H9 (cell line): ENCODE measurements at regions not wholly inside any gene's neighbourhood (a gene's known extent, or its start where the extent isn't known, plus 50 kb on each side); places are given as distances from the start of the nearest gene placed in this dataset.

Experiments
- DNase-seq: peaks from one replicate; pipeline ENCODE4 v3.0.0-alpha.2; 2017
- H2AFZ ChIP-seq: one replicate; pipeline ENCODE4 v1.6.1; 2013; ENCODE audit warnings: mild to moderate bottlenecking, low read length, control low read depth, moderate library complexity
- H2AK5ac ChIP-seq: 2 replicates; pipeline ENCODE4 v1.6.1; 2013; ENCODE audit warnings: low read length, control low read depth, mixed read lengths; ENCODE audit not compliant: insufficient read length
- H2BK120ac ChIP-seq: one replicate; pipeline ENCODE4 v1.6.1; 2013; ENCODE audit warnings: low read depth, mild to moderate bottlenecking, low read length, control low read depth, inconsistent platforms; ENCODE audit not compliant: poor library complexity, severe bottlenecking
- H2BK12ac ChIP-seq: 2 replicates; pipeline ENCODE4 v1.6.1; 2013; ENCODE audit warnings: low read length, control low read depth, mixed read lengths, low read depth; ENCODE audit not compliant: insufficient read length
- H2BK15ac ChIP-seq: 2 replicates; pipeline ENCODE4 v1.6.1; 2013; ENCODE audit warnings: low read depth, low read length, control low read depth
- H2BK20ac ChIP-seq: one replicate; pipeline ENCODE4 v1.6.1; 2013; ENCODE audit warnings: low read depth, mild to moderate bottlenecking, low read length, control low read depth, inconsistent platforms; ENCODE audit not compliant: poor library complexity, severe bottlenecking
- H2BK5ac ChIP-seq: 2 replicates; pipeline ENCODE4 v1.6.1; 2013; ENCODE audit warnings: low read length, control low read depth, mixed read lengths; ENCODE audit not compliant: insufficient read length
- H3K14ac ChIP-seq: 2 replicates; pipeline ENCODE4 v1.6.1; 2013; ENCODE audit warnings: low read length, control low read depth; ENCODE audit not compliant: insufficient read depth
- H3K18ac ChIP-seq: 2 replicates; pipeline ENCODE4 v1.6.1; 2013; ENCODE audit warnings: low read depth, mild to moderate bottlenecking, mixed read lengths, low read length, control low read depth; ENCODE audit not compliant: insufficient read length
- H3K23ac ChIP-seq: 2 replicates; pipeline ENCODE4 v1.6.1; 2013; ENCODE audit warnings: low read length, control low read depth, mixed read lengths, low read depth; ENCODE audit not compliant: insufficient read length
- H3K23me2 ChIP-seq: 2 replicates; pipeline ENCODE4 v1.6.1; 2013; ENCODE audit warnings: low read depth, mild to moderate bottlenecking, mixed read lengths, low read length, control low read depth; ENCODE audit not compliant: insufficient read length, poor library complexity, severe bottlenecking
- H3K27ac ChIP-seq: 2 replicates; pipeline ENCODE4 v1.5.1; 2013; ENCODE audit warnings: low read length, control low read depth, mixed read lengths, low read depth; ENCODE audit not compliant: insufficient read length
- H3K27me3 ChIP-seq: 2 replicates; pipeline ENCODE4 v1.6.1; 2013; ENCODE audit warnings: low read length, control low read depth, inconsistent platforms; ENCODE audit not compliant: insufficient read depth
- H3K4ac ChIP-seq: 2 replicates; pipeline ENCODE4 v1.6.1; 2013; ENCODE audit warnings: low read depth, mild to moderate bottlenecking, control low read depth, inconsistent platforms, low read length, moderate library complexity
- H3K4me1 ChIP-seq: 2 replicates; pipeline ENCODE4 v1.6.1; 2013; ENCODE audit warnings: low read length, control low read depth, inconsistent platforms; ENCODE audit not compliant: insufficient read depth
- H3K4me2 ChIP-seq: 2 replicates; pipeline ENCODE4 v1.6.1; 2013; ENCODE audit warnings: low read length, control low read depth, mixed read lengths; ENCODE audit not compliant: insufficient read length, insufficient read depth
- H3K56ac ChIP-seq: 2 replicates; pipeline ENCODE4 v1.6.1; 2013; ENCODE audit warnings: low read depth, mild to moderate bottlenecking, mixed read lengths, low read length, control low read depth; ENCODE audit not compliant: insufficient read length
- H3K79me1 ChIP-seq: 2 replicates; pipeline ENCODE4 v1.6.1; 2013; ENCODE audit warnings: low read depth, mild to moderate bottlenecking, moderate library complexity, low read length, control low read depth, inconsistent platforms; ENCODE audit not compliant: insufficient read depth, poor library complexity, severe bottlenecking
- H3K79me2 ChIP-seq: 2 replicates; pipeline ENCODE4 v1.6.1; 2013; ENCODE audit warnings: low read length, control low read depth, inconsistent platforms; ENCODE audit not compliant: insufficient read depth
- H3K9ac ChIP-seq: 2 replicates; pipeline ENCODE4 v1.6.1; 2013; ENCODE audit warnings: low read length, control low read depth, mixed read lengths; ENCODE audit not compliant: insufficient read length; ENCODE audit errors: extremely low read depth
- H3K9me3 ChIP-seq: one replicate; pipeline ENCODE4 v1.6.1; 2013; ENCODE audit warnings: low read depth, low read length, inconsistent platforms; ENCODE audit not compliant: control insufficient read depth
- H3T11ph ChIP-seq: one replicate; pipeline ENCODE4 v1.6.1; 2013; ENCODE audit warnings: mild to moderate bottlenecking, low read length, control low read depth, inconsistent platforms
- H4K20me1 ChIP-seq: one replicate; pipeline ENCODE4 v1.6.1; 2013; ENCODE audit not compliant: control insufficient read depth, insufficient read length, insufficient read depth
- H4K5ac ChIP-seq: 2 replicates; pipeline ENCODE4 v1.6.1; 2013; ENCODE audit warnings: low read depth, mild to moderate bottlenecking, mixed read lengths, low read length, control low read depth; ENCODE audit not compliant: insufficient read length
- H4K8ac ChIP-seq: replicated peaks from 2 replicates; pipeline ENCODE4 v1.6.1; 2013; ENCODE audit warnings: low read length, control low read depth, mixed read lengths, low read depth; ENCODE audit not compliant: insufficient read length
- H4K91ac ChIP-seq: 2 replicates; pipeline ENCODE4 v1.6.1; 2013; ENCODE audit warnings: low read depth, mild to moderate bottlenecking, moderate library complexity, mixed read lengths, low read length, control low read depth; ENCODE audit not compliant: insufficient read length
- H3K27ac Mint-ChIP-seq, 3 experiments: 2 replicates in 2 of 3; 3 replicates in 1 of 3; pipeline ENCODE4 v1.8.0; 2020 to 2021; ENCODE audit warnings: mixed read lengths in 3 of 3, mild to moderate bottlenecking in 1 of 3, moderate library complexity in 1 of 3
- H3K27me3 Mint-ChIP-seq: 2 replicates; pipeline ENCODE4 v1.8.0; 2021; ENCODE audit warnings: low read depth, mild to moderate bottlenecking, moderate library complexity, mixed read lengths
- H3K36me3 Mint-ChIP-seq, 3 experiments: 2 replicates in 2 of 3; 3 replicates in 1 of 3; pipeline ENCODE4 v1.8.0; 2020 to 2021; ENCODE audit warnings: low read depth in 3 of 3, mixed read lengths in 3 of 3; ENCODE audit not compliant: insufficient read depth in 1 of 3
- H3K4me1 Mint-ChIP-seq, 2 experiments: 2 replicates each; pipeline ENCODE4 v1.8.0; 2020; ENCODE audit warnings: mixed read lengths in 2 of 2
- H3K4me3 Mint-ChIP-seq, 2 experiments: 2 replicates in 1 of 2; 3 replicates in 1 of 2; pipeline ENCODE4 v1.8.0; 2020 to 2021; ENCODE audit warnings: mild to moderate bottlenecking in 2 of 2, mixed read lengths in 2 of 2, moderate library complexity in 1 of 2
- H3K9me3 Mint-ChIP-seq, 2 experiments: 2 replicates in 1 of 2; 3 replicates in 1 of 2; pipeline ENCODE4 v1.8.0; 2020; ENCODE audit warnings: mild to moderate bottlenecking in 2 of 2, mixed read lengths in 2 of 2, moderate library complexity in 1 of 2
- TF ChIP-seq, protein P1 (sequence below): fragments of 200-600 bp; sonication (generic); conservative IDR thresholded peaks from 3 replicates; pipeline ENCODE4 v1.8.0; 2021; ENCODE audit warnings: antibody characterized with exemption, mild to moderate bottlenecking

GRCh38 chr5:53416144-53416738, 64.2 kb upstream of the FST start:
- Histone ChIP-seq H2BK5ac (no peak overlapping the region), H2AK5ac (no peak overlapping the region), H3K56ac (no peak overlapping the region), H3K18ac (no peak overlapping the region), H3K79me2 (no peaks in the 10 kb centered on the region), H2BK12ac (no peak overlapping the region), H3K27ac (no peak overlapping the region), H4K8ac (no peak overlapping the region), H2BK20ac (no peak overlapping the region), H4K5ac (no peak overlapping the region), H3K4ac (no peak overlapping the region), H3K9me3 (no peaks in the 10 kb centered on the region), H4K20me1 (no peaks in the 10 kb centered on the region), H3K4me2 (no peak overlapping the region), H3K14ac (no peak overlapping the region), H3K9ac (no peak overlapping the region), H2AFZ (peak overlapping the region; percentile 32), H3T11ph (no peak overlapping the region), H2BK120ac (no peak overlapping the region), H4K91ac (no peak overlapping the region), H3K23ac (no peak overlapping the region), H2BK15ac (no peak overlapping the region), H3K4me1 (no peaks in the 10 kb centered on the region), H3K79me1 (no peaks in the 10 kb centered on the region), H3K23me2 (no peaks in the 10 kb centered on the region), H3K27me3 (no peaks in the 10 kb centered on the region)
- TF ChIP-seq, protein P1, sequence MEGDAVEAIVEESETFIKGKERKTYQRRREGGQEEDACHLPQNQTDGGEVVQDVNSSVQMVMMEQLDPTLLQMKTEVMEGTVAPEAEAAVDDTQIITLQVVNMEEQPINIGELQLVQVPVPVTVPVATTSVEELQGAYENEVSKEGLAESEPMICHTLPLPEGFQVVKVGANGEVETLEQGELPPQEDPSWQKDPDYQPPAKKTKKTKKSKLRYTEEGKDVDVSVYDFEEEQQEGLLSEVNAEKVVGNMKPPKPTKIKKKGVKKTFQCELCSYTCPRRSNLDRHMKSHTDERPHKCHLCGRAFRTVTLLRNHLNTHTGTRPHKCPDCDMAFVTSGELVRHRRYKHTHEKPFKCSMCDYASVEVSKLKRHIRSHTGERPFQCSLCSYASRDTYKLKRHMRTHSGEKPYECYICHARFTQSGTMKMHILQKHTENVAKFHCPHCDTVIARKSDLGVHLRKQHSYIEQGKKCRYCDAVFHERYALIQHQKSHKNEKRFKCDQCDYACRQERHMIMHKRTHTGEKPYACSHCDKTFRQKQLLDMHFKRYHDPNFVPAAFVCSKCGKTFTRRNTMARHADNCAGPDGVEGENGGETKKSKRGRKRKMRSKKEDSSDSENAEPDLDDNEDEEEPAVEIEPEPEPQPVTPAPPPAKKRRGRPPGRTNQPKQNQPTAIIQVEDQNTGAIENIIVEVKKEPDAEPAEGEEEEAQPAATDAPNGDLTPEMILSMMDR, result no peak
- H3K27me3 Mint-ChIP-seq, result no peaks in the 10 kb centered on the region
- no peak for DNase-seq
- no peak overlapping the region for H3K4me3 Mint-ChIP-seq
- H3K9me3 Mint-ChIP-seq, result peaks cover 8 to 10% of the 10 kb centered on the region in 2 experiments; a peak in 4 of 5 replicates
- no peak overlapping the region for H3K27ac Mint-ChIP-seq
- H3K36me3 Mint-ChIP-seq, result peaks cover 0 to 8% (median 3%) of the 10 kb centered on the region in 3 experiments; a peak in 1 of 7 replicates
- H3K4me1 Mint-ChIP-seq, result peaks cover 23 to 26% of the 10 kb centered on the region in 2 experiments
